ENCODE measurements at regions not wholly inside any gene's neighbourhood (a gene's known extent, or its start where the extent isn't known, plus 50 kb on each side); places are given as distances from the start of the nearest gene placed in this dataset.

GRCh38 chr3:168990621-168991020, 672.9 kb downstream of the MECOM start:
- no peaks in the 10 kb centered on the region for H3K27me3 Mint-ChIP-seq (ENCODE audit: low read depth, unreplicated experiment)
- no peak overlapping the region for H2AFZ ChIP-seq (ENCODE audit: low read depth, low read length)
- no peaks in the 10 kb centered on the region for H3K9me3 Mint-ChIP-seq (ENCODE audit: unreplicated experiment)
- H3K4me3 ChIP-seq (ENCODE audit: insufficient read depth, low read depth, low read length) = no peak overlapping the region
- H3K4me1 Mint-ChIP-seq (ENCODE audit: low read depth, unreplicated experiment) = no peaks in the 10 kb centered on the region
- H3K4me2 ChIP-seq (ENCODE audit: low read length) = no peak overlapping the region
- TF ChIP-seq EZH2 (IDR thresholded peaks at IDR 0.05; ENCODE audit: insufficient read depth, low read length) = no peak
- TF ChIP-seq, protein P1, sequence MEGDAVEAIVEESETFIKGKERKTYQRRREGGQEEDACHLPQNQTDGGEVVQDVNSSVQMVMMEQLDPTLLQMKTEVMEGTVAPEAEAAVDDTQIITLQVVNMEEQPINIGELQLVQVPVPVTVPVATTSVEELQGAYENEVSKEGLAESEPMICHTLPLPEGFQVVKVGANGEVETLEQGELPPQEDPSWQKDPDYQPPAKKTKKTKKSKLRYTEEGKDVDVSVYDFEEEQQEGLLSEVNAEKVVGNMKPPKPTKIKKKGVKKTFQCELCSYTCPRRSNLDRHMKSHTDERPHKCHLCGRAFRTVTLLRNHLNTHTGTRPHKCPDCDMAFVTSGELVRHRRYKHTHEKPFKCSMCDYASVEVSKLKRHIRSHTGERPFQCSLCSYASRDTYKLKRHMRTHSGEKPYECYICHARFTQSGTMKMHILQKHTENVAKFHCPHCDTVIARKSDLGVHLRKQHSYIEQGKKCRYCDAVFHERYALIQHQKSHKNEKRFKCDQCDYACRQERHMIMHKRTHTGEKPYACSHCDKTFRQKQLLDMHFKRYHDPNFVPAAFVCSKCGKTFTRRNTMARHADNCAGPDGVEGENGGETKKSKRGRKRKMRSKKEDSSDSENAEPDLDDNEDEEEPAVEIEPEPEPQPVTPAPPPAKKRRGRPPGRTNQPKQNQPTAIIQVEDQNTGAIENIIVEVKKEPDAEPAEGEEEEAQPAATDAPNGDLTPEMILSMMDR (IDR thresholded peaks at IDR 0.05; ENCODE audit: insufficient read depth, low read depth, low read length) = no peak
- no peaks in the 10 kb centered on the region for H4K20me1 ChIP-seq (ENCODE audit: insufficient read depth, low read length)
- no peak overlapping the region for H3K27ac ChIP-seq (ENCODE audit: low read depth, low read length)
- no peak overlapping the region for H3K9ac ChIP-seq (ENCODE audit: low read length)
- H3K36me3 ChIP-seq (ENCODE audit: insufficient read depth, low read length) = no peaks in the 10 kb centered on the region
- H3K79me2 ChIP-seq (ENCODE audit: insufficient read depth, low read length) = no peaks in the 10 kb centered on the region
- FAIRE-seq = no peak
- H3K27me3 ChIP-seq (ENCODE audit: insufficient read depth, low read length) = no peaks in the 10 kb centered on the region
- H3K9me3 ChIP-seq (ENCODE audit: insufficient read depth, low read depth, low read length) = no peaks in the 10 kb centered on the region
- no peaks in the 10 kb centered on the region for H3K4me1 ChIP-seq (ENCODE audit: insufficient read depth, low read length)
- no peaks in the 10 kb centered on the region for H3K36me3 Mint-ChIP-seq (ENCODE audit: low read depth, unreplicated experiment)
- no peak overlapping the region for H3K4me3 Mint-ChIP-seq (ENCODE audit: unreplicated experiment)
- H3K27ac Mint-ChIP-seq (ENCODE audit: unreplicated experiment) = no peak overlapping the region
- no peak for DNase-seq (ENCODE audit: low read depth)

DNA sequence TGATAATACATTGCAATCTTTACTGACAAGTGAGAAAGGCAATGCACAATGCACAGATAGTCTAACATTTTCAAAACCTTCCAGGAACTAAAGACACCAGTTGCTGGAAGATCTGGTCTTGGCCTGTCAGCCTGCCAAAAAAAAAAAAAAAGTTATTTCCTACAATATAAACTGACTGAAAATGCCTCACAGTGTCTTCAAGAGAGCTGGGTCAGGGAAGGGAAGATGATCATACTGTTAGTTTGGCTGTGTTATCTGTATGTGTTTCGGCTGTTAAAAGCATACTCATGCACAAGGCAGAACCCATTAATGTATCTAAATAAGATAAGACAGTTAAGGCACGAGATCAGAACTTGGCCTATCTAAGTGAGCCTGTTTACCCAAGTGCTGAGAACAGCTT, 673.4 kb downstream of the MECOM start:
- no peaks in the 10 kb centered on the region for H3K9me3 Mint-ChIP-seq (ENCODE audit: unreplicated experiment)
- Histone ChIP-seq H3K9ac (ENCODE audit: low read length) (no peak overlapping the region), H3K4me1 (ENCODE audit: insufficient read depth, low read length) (no peaks in the 10 kb centered on the region), H3K79me2 (ENCODE audit: insufficient read depth, low read length) (no peaks in the 10 kb centered on the region), H2AFZ (ENCODE audit: low read depth, low read length) (no peak overlapping the region), H3K27me3 (ENCODE audit: insufficient read depth, low read length) (no peaks in the 10 kb centered on the region), H3K27ac (ENCODE audit: low read depth, low read length) (no peak overlapping the region), H3K9me3 (ENCODE audit: insufficient read depth, low read depth, low read length) (no peaks in the 10 kb centered on the region), H4K20me1 (ENCODE audit: insufficient read depth, low read length) (no peaks in the 10 kb centered on the region), H3K4me2 (ENCODE audit: low read length) (no peak overlapping the region), H3K36me3 (ENCODE audit: insufficient read depth, low read length) (no peaks in the 10 kb centered on the region), H3K4me3 (ENCODE audit: insufficient read depth, low read depth, low read length) (no peak overlapping the region)
- H3K36me3 Mint-ChIP-seq (ENCODE audit: low read depth, unreplicated experiment) = no peaks in the 10 kb centered on the region
- DNase-seq (ENCODE audit: low read depth) (no peak), FAIRE-seq (no peak)
- no peak overlapping the region for H3K4me3 Mint-ChIP-seq (ENCODE audit: unreplicated experiment)
- no peak for TF ChIP-seq EZH2 (IDR thresholded peaks at IDR 0.05; ENCODE audit: insufficient read depth, low read length)
- TF ChIP-seq, protein P1 (IDR thresholded peaks at IDR 0.05; ENCODE audit: insufficient read depth, low read depth, low read length) = no peak
- H3K27me3 Mint-ChIP-seq (ENCODE audit: low read depth, unreplicated experiment) = no peaks in the 10 kb centered on the region
- no peaks in the 10 kb centered on the region for H3K4me1 Mint-ChIP-seq (ENCODE audit: low read depth, unreplicated experiment)
- no peak overlapping the region for H3K27ac Mint-ChIP-seq (ENCODE audit: unreplicated experiment)

DNA sequence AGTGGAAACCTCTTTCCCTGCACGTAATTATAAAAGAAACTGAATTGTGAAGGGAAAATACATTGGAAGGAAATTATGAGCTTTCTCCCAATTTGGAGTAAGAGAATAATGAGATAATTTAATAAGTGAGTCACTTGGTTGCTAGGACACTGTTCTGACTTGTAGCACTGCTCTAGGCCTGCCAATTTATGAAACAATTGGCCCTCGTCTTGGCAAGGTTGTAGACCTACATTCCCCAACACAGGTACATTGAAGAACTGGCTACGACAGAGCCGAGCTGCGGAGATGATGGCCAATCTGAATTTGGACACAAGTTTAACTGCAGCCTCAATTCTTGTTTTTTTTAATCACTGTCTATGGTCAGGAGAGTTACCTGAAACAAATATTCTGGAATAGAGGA, 674.1 kb downstream of the MECOM start:
- no peak overlapping the region for H2AFZ ChIP-seq (ENCODE audit: low read depth, low read length)
- no peak overlapping the region for H3K27ac Mint-ChIP-seq (ENCODE audit: unreplicated experiment)

More for the DNA sequence above, 674.1 kb downstream of the MECOM start:
- no peaks in the 10 kb centered on the region for H3K36me3 Mint-ChIP-seq (ENCODE audit: low read depth, unreplicated experiment)
- H3K4me1 Mint-ChIP-seq (ENCODE audit: low read depth, unreplicated experiment) = no peaks in the 10 kb centered on the region
- H3K27ac ChIP-seq (ENCODE audit: low read depth, low read length) = no peak overlapping the region
- H3K36me3 ChIP-seq (ENCODE audit: insufficient read depth, low read length) = no peaks in the 10 kb centered on the region
- H3K4me1 ChIP-seq (ENCODE audit: insufficient read depth, low read length) = no peaks in the 10 kb centered on the region
- H3K9ac ChIP-seq (ENCODE audit: low read length) = no peak overlapping the region
- DNase-seq (ENCODE audit: low read depth) (peak; percentile 25), FAIRE-seq (no peak)
- H3K4me3 ChIP-seq (ENCODE audit: insufficient read depth, low read depth, low read length) = no peak overlapping the region
- no peaks in the 10 kb centered on the region for H3K9me3 ChIP-seq (ENCODE audit: insufficient read depth, low read depth, low read length)
- H3K79me2 ChIP-seq (ENCODE audit: insufficient read depth, low read length) = no peaks in the 10 kb centered on the region
- H3K9me3 Mint-ChIP-seq (ENCODE audit: unreplicated experiment) = no peaks in the 10 kb centered on the region
- TF ChIP-seq, protein P1 (IDR thresholded peaks at IDR 0.05; ENCODE audit: insufficient read depth, low read depth, low read length) = no peak
- TF ChIP-seq EZH2 (IDR thresholded peaks at IDR 0.05; ENCODE audit: insufficient read depth, low read length) = no peak
- no peaks in the 10 kb centered on the region for H4K20me1 ChIP-seq (ENCODE audit: insufficient read depth, low read length)
- H3K27me3 ChIP-seq (ENCODE audit: insufficient read depth, low read length) = no peaks in the 10 kb centered on the region
- H3K27me3 Mint-ChIP-seq (ENCODE audit: low read depth, unreplicated experiment) = no peaks in the 10 kb centered on the region
- no peak overlapping the region for H3K4me2 ChIP-seq (ENCODE audit: low read length)
- H3K4me3 Mint-ChIP-seq (ENCODE audit: unreplicated experiment) = no peak overlapping the region
